ENCODE measurements at regions not wholly inside any gene's neighbourhood (a gene's known extent, or its start where the extent isn't known, plus 50 kb on each side); places are given as distances from the start of the nearest gene placed in this dataset.

- TF ChIP-seq FOXP2 (optimal IDR thresholded peaks at IDR 0.05; ENCODE audit: borderline replicate concordance, extremely low read depth, extremely low read length, insufficient read depth) = no peak
- no peak for TF ChIP-seq TAF1 (IDR thresholded peaks at IDR 0.05; ENCODE audit: borderline replicate concordance, insufficient read depth, low read length)
- no peak for TF ChIP-seq SIN3A (IDR thresholded peaks at IDR 0.05; ENCODE audit: borderline replicate concordance, insufficient read depth, low read length)
- TF ChIP-seq POLR2AphosphoS5 (IDR thresholded peaks at IDR 0.05; ENCODE audit: low read depth, low read length) = no peak
- TF ChIP-seq REST (IDR thresholded peaks at IDR 0.05; ENCODE audit: insufficient read depth in 1 of 2, low read depth in 2 of 2, low read length in 2 of 2) = no peak
These were observed 154.3 kb downstream of the ADAMTS15 start for GRCh38 chr11:130602641-130603334.

GRCh38 chr11:130603335-130603906 is 155.0 kb downstream of the ADAMTS15 start:
- TF ChIP-seq REST (IDR thresholded peaks at IDR 0.05; ENCODE audit: insufficient read depth in 1 of 2, low read depth in 2 of 2, low read length in 2 of 2) (no peak), SIN3A (IDR thresholded peaks at IDR 0.05; ENCODE audit: borderline replicate concordance, insufficient read depth, low read length) (no peak), TAF1 (IDR thresholded peaks at IDR 0.05; ENCODE audit: borderline replicate concordance, insufficient read depth, low read length) (no peak), POLR2AphosphoS5 (IDR thresholded peaks at IDR 0.05; ENCODE audit: low read depth, low read length) (no peak), FOXP2 (optimal IDR thresholded peaks at IDR 0.05; ENCODE audit: borderline replicate concordance, extremely low read depth, extremely low read length, insufficient read depth) (no peak)

DNA sequence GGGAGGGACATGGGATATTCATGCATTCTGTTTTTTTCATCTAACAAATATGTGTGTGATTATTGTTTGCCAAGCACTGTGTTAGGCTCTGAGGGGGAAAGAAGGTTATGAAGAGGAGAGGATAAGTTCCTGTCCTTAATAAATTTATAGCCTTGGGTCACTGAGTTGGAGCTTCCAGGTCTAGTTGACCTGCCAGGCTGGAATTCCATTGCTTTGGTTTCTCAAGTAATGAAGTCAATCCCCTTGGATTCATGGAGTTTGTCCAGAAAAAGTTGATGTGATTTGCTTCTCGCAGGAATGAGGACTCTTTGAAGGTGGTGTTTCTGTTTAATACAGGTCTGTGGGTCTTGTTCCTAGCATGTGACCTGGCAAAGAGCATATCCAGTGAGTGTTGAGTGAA is 156.2 kb downstream of the ADAMTS15 start:
- no peak for TF ChIP-seq REST (IDR thresholded peaks at IDR 0.05; ENCODE audit: insufficient read depth in 1 of 2, low read depth in 2 of 2, low read length in 2 of 2)
- no peak for TF ChIP-seq SIN3A (IDR thresholded peaks at IDR 0.05; ENCODE audit: borderline replicate concordance, insufficient read depth, low read length)
- no peak for TF ChIP-seq FOXP2 (optimal IDR thresholded peaks at IDR 0.05; ENCODE audit: borderline replicate concordance, extremely low read depth, extremely low read length, insufficient read depth)
- TF ChIP-seq POLR2AphosphoS5 (IDR thresholded peaks at IDR 0.05; ENCODE audit: low read depth, low read length) = no peak
- TF ChIP-seq TAF1 (IDR thresholded peaks at IDR 0.05; ENCODE audit: borderline replicate concordance, insufficient read depth, low read length) = no peak

DNA sequence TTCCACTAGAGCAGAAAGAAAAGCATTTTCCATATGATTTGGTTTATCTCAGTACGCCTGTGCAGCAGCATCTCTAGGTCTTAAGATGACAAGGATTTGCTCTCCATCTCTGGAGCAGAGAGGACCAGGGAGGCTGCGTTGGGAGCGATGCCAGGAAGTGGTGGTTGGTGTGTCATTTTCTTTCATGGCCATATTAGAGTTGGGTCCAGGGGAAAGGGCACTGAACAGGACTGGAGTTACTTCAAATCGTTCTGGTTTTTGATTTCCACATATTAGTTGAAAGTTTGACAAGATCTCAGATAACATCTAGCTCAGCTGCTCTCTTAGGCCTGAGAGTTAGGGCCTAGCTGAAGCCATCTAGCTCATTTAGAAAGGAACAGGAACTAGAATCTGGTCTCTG is 157.7 kb downstream of the ADAMTS15 start:
- TF ChIP-seq POLR2AphosphoS5 (IDR thresholded peaks at IDR 0.05; ENCODE audit: low read depth, low read length) = no peak
- TF ChIP-seq TAF1 (IDR thresholded peaks at IDR 0.05; ENCODE audit: borderline replicate concordance, insufficient read depth, low read length) = no peak
- no peak for TF ChIP-seq FOXP2 (optimal IDR thresholded peaks at IDR 0.05; ENCODE audit: borderline replicate concordance, extremely low read depth, extremely low read length, insufficient read depth)
- no peak for TF ChIP-seq SIN3A (IDR thresholded peaks at IDR 0.05; ENCODE audit: borderline replicate concordance, insufficient read depth, low read length)
- TF ChIP-seq REST (IDR thresholded peaks at IDR 0.05; ENCODE audit: insufficient read depth in 1 of 2, low read depth in 2 of 2, low read length in 2 of 2) = no peak

Data from PFSK-1 (cell line).